Panc1 (cell line): ENCODE measurements at regions not wholly inside any gene's neighbourhood (a gene's known extent, or its start where the extent isn't known, plus 50 kb on each side); places are given as distances from the start of the nearest gene placed in this dataset.

Source experiments
- CTCF ChIP-seq: fragments of 450-650 bp; IDR thresholded peaks from 2 replicates; pipeline ENCODE4 v1.5.1; 2017; ENCODE audit warnings: mild to moderate bottlenecking
- REST ChIP-seq, 2 experiments: IDR thresholded peaks; 2 replicates each; pipeline ENCODE4 v1.6.1; 2011 to 2012; ENCODE audit warnings: low read depth in 2 of 2, control low read depth in 1 of 2, low read length in 1 of 2, mild to moderate bottlenecking in 1 of 2, moderate library complexity in 1 of 2; ENCODE audit not compliant: insufficient read depth in 1 of 2

GRCh38 chr7:110604206-110604605 lies 486.7 kb upstream of the LRRN3 start:
- TF ChIP-seq CTCF (no peak), REST (IDR thresholded peaks at IDR 0.05; ENCODE audit: insufficient read depth in 1 of 2, low read depth in 2 of 2, low read length in 1 of 2) (no peak)
